Smooth muscle cell (in vitro differentiated cells): ENCODE measurements at regions not wholly inside any gene's neighbourhood (a gene's known extent, or its start where the extent isn't known, plus 50 kb on each side); places are given as distances from the start of the nearest gene placed in this dataset.
"Not testable (repeated sequence)": the region's sequence is repeated elsewhere in the genome, so short reads cannot be mapped to it uniquely, and the experiment has no call there.

Experiments used
- DNase-seq: peaks from one replicate; lab custom pipeline; 2025; ENCODE audit not compliant: unreplicated experiment; lab: John Stamatoyannopoulos, UW
- H2AFZ ChIP-seq: fragments of 200-600 bp; sonication (generic); 2 replicates; pipeline ENCODE4 v1.6.0; 2016; ENCODE audit warnings: antibody characterized with exemption, low read depth, mild to moderate bottlenecking
- H3F3A ChIP-seq: fragments of 200-600 bp; sonication (generic); 2 replicates; pipeline ENCODE4 v1.6.0; 2017; ENCODE audit warnings: antibody characterized with exemption, low read depth
- H3K27ac ChIP-seq: fragments of 200-600 bp; sonication (generic); 2 replicates; pipeline ENCODE4 v1.5.1; 2016; ENCODE audit warnings: low read depth, mild to moderate bottlenecking
- H3K27me3 ChIP-seq: fragments of 200-600 bp; sonication (generic); 2 replicates; pipeline ENCODE4 v1.6.1; 2016; ENCODE audit warnings: low read depth, mild to moderate bottlenecking
- H3K36me3 ChIP-seq: fragments of 200-600 bp; sonication (generic); 2 replicates; pipeline ENCODE4 v1.5.1; 2016; ENCODE audit warnings: low read depth
- H3K4me1 ChIP-seq: fragments of 200-600 bp; sonication (generic); 2 replicates; pipeline ENCODE4 v1.5.1; 2016; ENCODE audit warnings: low read depth
- H3K4me2 ChIP-seq: fragments of 200-600 bp; sonication (generic); 2 replicates; pipeline ENCODE4 v1.6.0; 2016; ENCODE audit warnings: mild to moderate bottlenecking
- H3K4me3 ChIP-seq: fragments of 200-600 bp; sonication (generic); 2 replicates; pipeline ENCODE4 v1.5.1; 2016; ENCODE audit warnings: mild to moderate bottlenecking
- H3K79me2 ChIP-seq: fragments of 200-600 bp; sonication (generic); 2 replicates; pipeline ENCODE4 v1.6.0; 2016; ENCODE audit warnings: low read depth, mild to moderate bottlenecking
- H3K9ac ChIP-seq: fragments of 200-600 bp; sonication (generic); 2 replicates; pipeline ENCODE4 v1.6.0; 2016; ENCODE audit warnings: low read depth
- H3K9me3 ChIP-seq: fragments of 200-600 bp; sonication (generic); replicated peaks from 2 replicates; pipeline ENCODE4 v1.5.1; 2016; ENCODE audit warnings: low read depth
- H4K20me1 ChIP-seq: fragments of 200-600 bp; sonication (generic); 2 replicates; pipeline ENCODE4 v1.6.0; 2016; ENCODE audit warnings: low read depth
- WGBS: methylation state at CpG from one replicate; pipeline ENCODE4 v1.1.7; 2016; ENCODE audit warnings: low lambda C conversion rate; 5-methylcytosine and 5-hydroxymethylcytosine counted together

DNA sequence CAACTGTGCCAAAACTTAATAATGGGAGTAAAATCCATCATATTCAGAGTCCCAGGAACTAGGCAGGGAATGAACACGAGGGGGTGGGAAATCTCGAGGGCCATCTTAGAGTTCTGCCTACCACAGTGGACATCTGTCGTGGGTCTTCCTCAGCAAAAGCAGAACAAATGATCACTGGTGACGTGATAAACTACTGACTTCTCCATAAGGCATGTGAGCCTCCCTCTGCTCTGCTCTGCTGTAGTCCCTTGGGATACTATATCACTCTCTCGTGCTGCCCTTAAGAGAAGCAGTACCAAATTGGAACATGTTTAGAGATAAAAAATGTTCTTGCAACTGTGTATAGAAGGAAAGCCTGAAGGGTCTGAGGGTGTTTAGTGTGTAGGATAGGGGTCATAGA, 180.5 kb downstream of the SPDYE17 start:
- H3K79me2 ChIP-seq, H3K27me3 ChIP-seq, H2AFZ ChIP-seq, H3K4me2 ChIP-seq, DNase-seq, H3K36me3 ChIP-seq, H3F3A ChIP-seq, H3K9ac ChIP-seq, H4K20me1 ChIP-seq, H3K9me3 ChIP-seq, H3K4me3 ChIP-seq, H3K27ac ChIP-seq, H3K4me1 ChIP-seq: not testable (repeated sequence)
- 84% methylated on average over 5 of the region's 5 CpGs for WGBS

DNA sequence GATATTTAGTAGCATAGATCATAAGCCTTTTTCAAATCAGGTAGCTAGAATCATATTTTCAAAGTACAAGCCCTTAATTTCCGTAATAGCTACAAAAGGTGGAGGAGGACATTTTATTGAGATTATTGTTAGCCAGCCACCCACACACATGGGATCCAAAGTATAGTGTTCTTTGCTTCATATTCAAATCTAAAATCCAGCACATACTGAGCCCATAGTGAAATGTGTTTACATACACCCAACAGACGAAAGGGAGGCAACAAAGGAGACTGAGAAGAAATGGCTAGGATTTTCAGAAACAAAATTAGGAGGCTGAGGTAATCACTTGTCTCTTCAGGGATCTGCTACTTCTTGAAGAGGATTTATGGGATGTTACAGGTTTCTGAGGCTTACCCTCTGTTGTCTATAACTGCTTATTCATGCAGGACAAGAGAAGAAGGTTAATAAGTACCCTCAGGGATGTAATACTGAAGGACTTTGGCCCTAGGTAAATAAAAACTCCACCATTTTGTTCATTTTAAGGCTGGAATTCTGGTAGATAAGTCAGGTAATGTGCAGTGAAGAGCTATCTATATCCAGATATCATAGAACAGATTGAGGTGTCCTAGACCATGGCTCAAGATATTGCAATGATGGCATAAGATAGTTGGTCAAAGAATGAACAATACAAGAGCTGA, 182.1 kb downstream of the SPDYE17 start:
- WGBS = 89% methylated on average over 2 of the region's 2 CpGs
- H3K9ac ChIP-seq, H3K9me3 ChIP-seq: not testable (repeated sequence)

DNA sequence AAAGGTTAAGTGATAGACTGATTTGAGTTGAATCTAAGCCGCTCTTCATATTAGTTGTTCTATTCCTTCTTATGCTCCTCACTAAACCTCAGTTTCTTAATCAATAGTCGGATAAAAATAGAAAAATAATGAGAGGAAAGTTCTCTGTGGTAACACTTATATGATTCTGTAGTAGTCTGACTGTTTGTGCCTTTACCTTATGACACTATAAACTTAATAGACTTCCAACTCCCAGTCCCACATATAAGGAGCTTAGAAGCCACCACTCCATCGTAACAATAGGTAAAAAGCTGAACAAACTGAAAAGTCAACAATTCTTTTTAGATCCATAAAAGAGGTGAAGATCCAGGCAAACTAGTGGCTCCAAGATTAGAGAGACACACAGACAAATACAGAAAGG, 192.3 kb downstream of the SPDYE17 start:
- H3K36me3 ChIP-seq, H3F3A ChIP-seq, H3K4me2 ChIP-seq, DNase-seq, H3K9me3 ChIP-seq, H3K4me3 ChIP-seq, H3K79me2 ChIP-seq, H3K4me1 ChIP-seq, H3K27me3 ChIP-seq, H3K27ac ChIP-seq, H4K20me1 ChIP-seq, H2AFZ ChIP-seq, H3K9ac ChIP-seq: not testable (repeated sequence)
- WGBS = 94% methylated on average over 3 of the region's 3 CpGs

More for the DNA sequence above, 182.1 kb downstream of the SPDYE17 start:
- DNase-seq, H2AFZ ChIP-seq, H3K4me3 ChIP-seq, H4K20me1 ChIP-seq, H3K4me2 ChIP-seq, H3F3A ChIP-seq, H3K27me3 ChIP-seq, H3K27ac ChIP-seq, H3K4me1 ChIP-seq, H3K79me2 ChIP-seq, H3K36me3 ChIP-seq: not testable (repeated sequence)

DNA sequence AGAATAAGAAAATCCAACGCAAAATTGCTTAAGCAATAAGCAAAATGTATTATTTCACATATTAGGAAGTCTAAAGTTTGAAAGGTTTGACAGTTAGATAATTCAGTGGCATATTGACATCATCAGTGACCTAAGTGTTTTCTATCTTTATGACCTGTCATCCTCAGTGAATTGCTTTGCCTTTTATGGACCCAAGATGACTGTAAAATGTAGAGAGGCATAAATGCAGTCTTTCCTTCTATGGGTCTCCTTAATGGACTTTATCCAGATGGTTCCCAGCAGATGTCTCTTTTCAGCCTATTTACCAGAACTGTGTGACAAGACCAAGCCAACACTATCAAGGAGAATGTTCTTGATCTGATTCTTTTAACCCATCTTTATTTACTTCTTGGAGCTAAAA, 192.9 kb downstream of the SPDYE17 start:
- H3K9ac ChIP-seq, H4K20me1 ChIP-seq, H3K27me3 ChIP-seq, H3K4me2 ChIP-seq, H2AFZ ChIP-seq, H3K4me3 ChIP-seq, DNase-seq, H3F3A ChIP-seq, H3K27ac ChIP-seq, H3K4me1 ChIP-seq, H3K36me3 ChIP-seq, H3K9me3 ChIP-seq, H3K79me2 ChIP-seq: not testable (repeated sequence)
- WGBS = 97% methylated on average over 1 of the region's 1 CpG

DNA sequence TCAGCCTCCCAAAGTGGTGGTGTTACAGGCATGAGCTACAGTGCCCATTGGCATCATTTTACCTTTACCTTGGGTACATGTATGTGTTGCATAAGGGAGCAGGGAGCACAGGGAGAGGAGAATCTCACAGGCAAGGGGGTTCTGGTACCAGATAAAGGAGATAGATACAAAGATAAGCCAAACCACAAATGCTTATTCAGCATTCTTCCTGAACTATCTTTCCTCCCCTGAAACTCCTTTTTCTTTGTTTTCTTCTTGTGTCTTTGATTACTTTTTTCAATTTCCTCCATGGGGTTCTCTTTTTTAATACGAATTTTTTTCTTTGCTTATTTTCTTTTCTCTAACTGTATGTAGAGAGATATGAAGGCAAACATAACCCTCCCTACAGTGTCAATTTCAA, 193.8 kb downstream of the SPDYE17 start:
- H3K27ac ChIP-seq, H2AFZ ChIP-seq, H3K36me3 ChIP-seq, H3K9me3 ChIP-seq, H3K4me1 ChIP-seq, H4K20me1 ChIP-seq, DNase-seq, H3K4me3 ChIP-seq, H3K27me3 ChIP-seq, H3K4me2 ChIP-seq, H3K9ac ChIP-seq, H3K79me2 ChIP-seq, H3F3A ChIP-seq: not testable (repeated sequence)
- 77% methylated on average over 1 of the region's 1 CpG for WGBS

DNA sequence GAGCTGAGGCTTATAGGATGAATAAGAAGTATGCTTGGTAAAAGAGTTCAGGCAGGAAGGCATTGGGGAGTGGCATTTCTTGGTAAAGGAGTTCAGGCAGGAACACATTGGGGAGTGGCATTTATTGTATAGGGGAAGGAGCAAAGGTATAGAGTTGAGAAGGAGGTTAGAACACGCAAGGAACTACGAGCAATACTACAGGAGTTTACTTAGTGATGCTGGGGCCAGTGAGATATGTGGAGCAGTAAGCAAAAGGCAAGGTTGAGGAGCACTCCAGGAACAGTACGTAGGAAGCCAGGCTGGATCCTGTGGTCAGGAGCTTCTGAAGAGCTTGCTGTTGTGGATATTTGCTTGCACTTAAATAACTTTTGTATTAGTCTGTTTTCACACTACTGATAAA, 202.2 kb upstream of the POMZP3 start:
- H3K9me3 ChIP-seq, H3K79me2 ChIP-seq, H3K4me1 ChIP-seq, H3K36me3 ChIP-seq, DNase-seq, H3F3A ChIP-seq, H4K20me1 ChIP-seq, H3K27me3 ChIP-seq, H2AFZ ChIP-seq, H3K4me2 ChIP-seq, H3K4me3 ChIP-seq, H3K9ac ChIP-seq, H3K27ac ChIP-seq: not testable (repeated sequence)
- 91% methylated on average over 3 of the region's 3 CpGs for WGBS

DNA sequence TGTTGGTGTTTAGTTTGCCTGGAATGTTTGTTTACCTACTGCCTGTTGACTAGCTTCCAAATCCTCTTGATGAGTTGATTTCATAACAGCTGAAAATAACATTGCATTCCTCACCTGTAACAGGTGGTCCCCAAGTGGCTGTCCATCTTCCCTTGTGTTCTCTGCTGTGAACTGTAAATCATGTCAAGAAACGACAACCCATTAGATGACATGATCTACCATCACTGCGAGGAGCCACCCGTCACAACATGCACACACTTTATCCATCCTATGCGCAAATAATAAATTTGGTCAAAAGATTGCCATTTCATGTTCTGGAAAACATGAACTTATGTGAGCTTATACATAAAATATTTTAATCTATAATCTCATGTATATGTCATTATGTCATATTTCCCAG, 199.1 kb upstream of the POMZP3 start:
- H3F3A ChIP-seq, H3K9ac ChIP-seq, H3K36me3 ChIP-seq, H2AFZ ChIP-seq, H3K4me1 ChIP-seq, DNase-seq, H3K27ac ChIP-seq, H3K4me2 ChIP-seq, H3K79me2 ChIP-seq, H3K4me3 ChIP-seq, H4K20me1 ChIP-seq, H3K9me3 ChIP-seq, H3K27me3 ChIP-seq: not testable (repeated sequence)
- 94% methylated on average over 4 of the region's 4 CpGs for WGBS

DNA sequence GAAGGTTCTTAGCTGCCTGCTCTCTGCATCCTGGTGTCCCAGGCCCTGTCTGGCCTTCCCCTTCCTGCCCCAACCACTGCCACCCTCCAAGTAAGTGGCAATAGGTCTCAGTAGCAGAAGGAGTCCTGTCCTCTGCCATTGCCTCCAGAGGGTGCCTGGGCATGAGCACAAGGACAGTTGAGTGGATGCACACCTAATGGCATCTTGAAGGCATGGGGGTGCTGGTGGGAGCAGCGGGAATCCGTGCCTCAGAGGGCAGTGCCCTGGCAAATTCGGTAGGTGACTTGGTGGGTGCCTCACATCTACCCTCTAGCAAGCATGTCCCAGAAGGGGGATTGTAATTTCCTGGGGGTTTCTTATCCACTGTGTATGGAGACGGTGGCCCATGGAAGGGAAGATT, 182.8 kb upstream of the POMZP3 start:
- not testable (repeated sequence) for DNase-seq, H2AFZ ChIP-seq, H3K9ac ChIP-seq, H3K27me3 ChIP-seq, H3K9me3 ChIP-seq, H4K20me1 ChIP-seq, H3K79me2 ChIP-seq, H3K4me1 ChIP-seq, H3F3A ChIP-seq, H3K27ac ChIP-seq, H3K4me3 ChIP-seq, H3K36me3 ChIP-seq, H3K4me2 ChIP-seq
- WGBS = 92% methylated on average over 4 of the region's 4 CpGs

DNA sequence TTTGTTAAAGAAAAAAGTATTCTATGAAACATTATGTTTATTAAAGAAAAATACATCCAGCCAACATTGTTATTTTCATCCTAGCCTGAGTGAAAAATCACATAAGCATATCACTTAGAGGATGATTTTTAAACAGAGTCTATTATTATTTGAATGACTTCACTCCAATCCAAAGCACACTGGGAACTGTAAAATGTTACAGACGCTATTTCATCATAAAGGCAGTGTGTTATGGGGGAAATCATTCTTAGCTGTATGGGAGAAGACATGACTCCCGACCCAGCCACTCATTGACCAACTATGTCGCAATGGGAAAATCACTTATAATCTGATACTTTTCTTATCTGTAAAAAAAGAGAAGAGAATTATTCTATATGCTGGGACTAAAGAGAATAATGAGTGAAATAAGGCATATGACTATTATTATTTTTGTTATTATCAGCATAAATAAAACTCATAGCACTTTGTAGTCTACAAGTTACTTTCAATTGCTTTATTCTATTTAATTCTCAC, 180.6 kb upstream of the POMZP3 start:
- H4K20me1 ChIP-seq, H3K27ac ChIP-seq, H2AFZ ChIP-seq, H3K9me3 ChIP-seq, H3K4me1 ChIP-seq, H3K79me2 ChIP-seq, H3K36me3 ChIP-seq, H3K9ac ChIP-seq, H3F3A ChIP-seq, DNase-seq, H3K4me2 ChIP-seq, H3K27me3 ChIP-seq, H3K4me3 ChIP-seq: not testable (repeated sequence)
- WGBS = 72% methylated on average over 3 of the region's 3 CpGs
